ENCODE measurements at regions not wholly inside any gene's neighbourhood (a gene's known extent, or its start where the extent isn't known, plus 50 kb on each side); places are given as distances from the start of the nearest gene placed in this dataset.

- TF ChIP-seq CTCF (IDR thresholded peaks at IDR 0.05; ENCODE audit: low read depth, low read length): no peak
- no peak for TF ChIP-seq POLR2A (IDR thresholded peaks at IDR 0.05; ENCODE audit: extremely low read depth, insufficient read length)
- no peak for TF ChIP-seq MYC (IDR thresholded peaks at IDR 0.05; ENCODE audit: low read depth, low read length)
- no peak for TF ChIP-seq MAX (IDR thresholded peaks at IDR 0.05; ENCODE audit: low read depth, low read length)
Observed at GRCh38 chr1:108075055-108075454, 110.1 kb upstream of the VAV3 start.
